Hematopoietic multipotent progenitor cell treated with erythropoietin and hydrocortisone succinate and interleukin-3 and kit ligand, for 4 days (in vitro differentiated cells): ENCODE measurements at regions not wholly inside any gene's neighbourhood (a gene's known extent, or its start where the extent isn't known, plus 50 kb on each side); places are given as distances from the start of the nearest gene placed in this dataset.
A peak's percentile ranks its signal among the peaks of the same experiment; 100 is the strongest.
"Not testable (repeated sequence)": the region's sequence is repeated elsewhere in the genome, so short reads cannot be mapped to it uniquely, and the experiment has no call there.

Experiments
- DNase-seq: peaks from one replicate; pipeline ENCODE4 v3.0.0-alpha.2; 2015

DNA sequence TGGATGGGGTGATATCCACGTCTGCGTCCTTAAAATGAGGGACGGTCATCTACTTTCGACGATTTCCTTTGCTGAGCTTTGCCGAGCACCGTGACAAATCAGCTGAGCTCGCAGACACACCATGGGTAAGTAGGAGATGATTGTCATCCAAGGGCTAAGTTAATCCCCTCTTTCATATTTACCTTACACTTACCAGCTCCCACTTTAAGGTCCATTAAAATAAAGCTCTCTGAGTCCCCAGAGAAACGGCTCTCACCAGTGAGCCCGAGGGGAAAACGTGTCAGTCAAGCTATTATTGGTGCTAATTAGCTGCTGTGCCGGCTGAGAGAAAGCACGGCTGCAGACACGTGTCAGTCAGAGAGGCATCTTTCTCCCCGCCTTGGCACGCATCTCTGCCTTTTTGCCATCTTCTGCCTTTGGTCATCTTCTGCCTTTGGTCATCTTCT, 72.2 kb downstream of the CRLF2 start:
- no peak for DNase-seq

DNA sequence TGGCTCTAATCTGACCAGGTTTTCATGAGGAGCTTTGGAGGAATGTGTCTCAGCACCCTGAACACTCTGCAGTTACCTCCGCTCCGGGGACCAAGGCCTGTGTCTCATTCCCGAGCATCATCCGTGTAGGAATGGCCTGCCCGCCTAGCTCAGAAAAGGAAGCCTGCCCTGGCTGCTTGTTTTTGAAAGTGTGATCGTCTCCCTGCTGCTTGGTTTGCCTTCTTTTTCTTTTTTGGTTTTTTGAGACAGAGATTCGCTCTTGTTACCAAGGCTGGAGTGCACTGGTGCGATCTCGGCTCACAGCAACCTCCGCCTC, 73.3 kb downstream of the CRLF2 start:
- no peak for DNase-seq

- DNase-seq, result no peak
Measured at GRCh38 chrX:1138476-1139184, 73.8 kb downstream of the CRLF2 start.

DNA sequence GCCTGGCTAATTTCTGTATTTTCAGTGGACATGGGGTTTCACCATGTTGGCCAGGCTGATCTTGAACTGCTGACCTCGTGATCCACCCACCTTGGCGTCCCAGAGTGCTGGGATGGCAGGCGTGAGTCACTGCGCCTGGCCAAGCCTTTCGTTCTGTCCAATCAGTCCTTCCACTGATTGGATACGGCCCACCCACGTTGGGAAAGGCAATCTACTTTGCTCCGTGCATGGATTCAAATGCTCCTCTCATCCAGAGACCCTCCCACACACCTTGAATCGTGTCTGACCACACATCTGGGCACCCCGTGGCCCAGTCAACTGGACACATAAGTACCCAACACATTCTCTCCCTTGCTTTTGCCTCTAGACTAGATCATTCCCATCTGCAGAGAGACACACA, 74.9 kb downstream of the CRLF2 start:
- DNase-seq, result no peak

- DNase-seq, result not testable (repeated sequence)
Measured at GRCh38 chrX:1136582-1136981, 75.9 kb downstream of the CRLF2 start.

- no peak for DNase-seq
Measured at GRCh38 chrX:1134976-1135375, 77.5 kb downstream of the CRLF2 start.

GRCh38 chrX:1134156-1134555, 78.3 kb downstream of the CRLF2 start:
- DNase-seq, result no peak

- DNase-seq, result no peak
Measured at GRCh38 chrX:1126738-1127137, 85.7 kb downstream of the CRLF2 start.

DNA sequence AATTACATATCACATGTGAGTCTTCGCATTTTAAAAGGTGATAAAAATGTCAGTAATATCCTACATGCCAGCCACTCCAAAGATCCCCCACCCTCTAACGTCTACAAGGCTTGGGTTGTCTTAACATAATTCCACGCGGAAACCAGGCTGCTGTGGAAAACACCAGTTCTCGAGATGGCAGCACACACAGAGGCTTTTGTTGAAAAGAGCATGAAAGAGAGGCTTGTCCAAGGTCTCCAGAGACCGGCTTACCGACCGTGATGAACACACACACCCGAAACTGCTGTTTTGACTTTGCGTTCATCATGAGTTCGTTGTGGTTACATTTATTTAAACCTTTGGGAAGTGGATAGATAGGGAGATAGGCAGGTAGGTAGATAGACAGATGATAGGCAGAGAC, 87.9 kb downstream of the CRLF2 start:
- DNase-seq, result no peak

DNA sequence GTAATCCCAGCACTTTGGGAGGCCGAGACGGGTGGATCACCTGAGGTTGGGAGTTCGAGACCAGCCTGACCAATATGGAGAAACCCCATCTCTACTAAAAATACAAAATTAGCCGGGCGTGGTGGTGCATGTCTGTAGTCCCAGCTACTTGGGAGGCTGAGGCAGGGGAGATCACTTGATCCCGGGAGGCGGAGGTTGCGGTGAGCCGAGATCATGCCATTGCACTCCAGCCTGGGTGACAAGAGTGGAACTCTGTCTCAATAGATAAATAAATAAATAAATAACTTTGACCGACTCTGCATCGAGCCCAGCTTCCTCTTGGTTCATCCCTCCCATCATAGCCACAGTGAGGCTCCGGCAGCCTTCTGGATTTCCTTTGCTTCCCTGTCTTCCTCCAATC, 89.6 kb downstream of the CRLF2 start:
- not testable (repeated sequence) for DNase-seq

GRCh38 chrX:1119275-1119674, 93.2 kb downstream of the CRLF2 start:
- DNase-seq, result no peak

DNA sequence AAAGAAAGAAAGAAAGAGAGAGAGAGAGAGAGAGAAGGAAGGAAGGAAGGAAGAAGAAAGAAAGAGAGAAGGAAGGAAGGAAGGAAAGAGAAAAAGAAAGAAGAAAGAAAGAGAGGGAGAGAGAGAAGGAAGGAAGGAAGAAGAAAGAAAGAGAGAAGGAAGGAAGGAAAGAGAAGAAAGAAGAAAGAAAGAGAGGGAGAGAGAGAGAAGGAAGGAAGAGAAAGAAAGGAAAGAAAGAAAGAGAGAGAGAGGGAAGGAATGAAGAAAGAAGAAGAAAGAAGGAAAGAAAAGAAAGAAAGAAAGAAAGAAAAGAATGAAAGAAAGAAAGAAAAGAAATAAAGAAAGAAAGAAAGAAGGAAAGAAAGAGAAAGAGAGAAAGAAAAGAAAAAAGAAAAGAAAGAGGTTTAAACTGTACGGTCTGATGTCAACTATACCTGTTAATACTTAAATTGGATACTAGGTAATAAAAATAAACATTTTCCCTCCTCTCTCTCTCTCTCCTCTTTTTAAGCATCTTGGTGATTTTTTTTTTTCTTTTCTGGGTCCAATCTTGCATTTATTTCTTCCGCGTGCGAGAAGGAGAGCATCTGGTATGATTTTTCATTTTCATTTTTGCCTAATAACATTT, 93.8 kb downstream of the CRLF2 start:
- no peak for DNase-seq

- DNase-seq, result not testable (repeated sequence)
Measured at GRCh38 chrX:1115411-1115810, 97.0 kb downstream of the CRLF2 start.

DNA sequence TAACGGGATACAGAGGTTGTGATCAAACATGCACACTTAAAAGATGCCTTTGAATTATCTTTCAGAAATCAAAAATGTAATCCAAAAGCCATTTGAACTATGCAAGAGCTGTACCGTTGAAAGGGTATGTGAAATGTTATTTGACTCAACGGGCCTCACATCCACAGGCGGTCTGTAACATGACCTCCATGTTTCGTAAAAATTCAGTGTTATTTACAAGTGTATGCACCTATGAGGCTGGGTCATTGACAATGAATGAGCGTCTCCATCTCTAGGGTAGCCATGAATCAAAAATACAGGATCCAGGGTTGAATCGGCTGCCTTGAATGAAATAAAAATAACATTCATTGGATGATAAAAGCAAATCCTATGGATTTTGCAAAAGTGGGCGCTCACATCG, 100.1 kb downstream of the CRLF2 start:
- DNase-seq, result no peak

DNA sequence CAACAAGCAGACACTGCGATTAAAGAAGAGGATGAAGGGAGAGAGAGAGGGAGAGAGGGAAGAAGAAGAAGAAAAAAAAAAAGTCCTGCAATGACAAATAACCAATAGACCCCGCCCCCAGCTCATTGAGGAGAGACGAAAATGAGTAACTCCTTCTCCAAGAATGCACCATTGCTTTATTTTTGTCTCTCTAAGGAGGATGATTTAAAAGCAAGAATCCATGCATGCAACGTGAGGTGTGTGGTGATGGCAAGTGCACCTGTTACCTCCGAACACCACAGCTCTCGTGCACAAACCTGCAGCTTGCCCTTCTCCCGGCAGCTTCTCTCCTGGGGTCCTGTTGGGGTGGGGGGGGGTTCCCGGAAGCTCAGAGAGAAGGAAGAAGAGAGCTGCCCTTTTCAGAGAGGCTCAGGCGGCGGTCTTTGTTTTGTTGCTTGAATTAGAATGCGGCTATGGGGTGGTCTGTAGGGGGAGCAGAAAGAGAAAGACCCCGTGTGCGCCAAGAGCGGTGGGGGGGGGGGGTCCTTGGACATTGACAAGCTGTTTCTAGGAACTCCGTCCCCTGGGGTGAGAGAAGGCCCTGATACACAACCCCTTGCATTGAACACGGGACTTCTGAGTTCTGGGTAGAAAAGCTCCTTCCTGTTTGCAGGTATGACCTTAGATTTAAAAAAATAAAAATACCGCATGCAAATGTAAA, 100.7 kb downstream of the CRLF2 start:
- DNase-seq, result no peak

DNA sequence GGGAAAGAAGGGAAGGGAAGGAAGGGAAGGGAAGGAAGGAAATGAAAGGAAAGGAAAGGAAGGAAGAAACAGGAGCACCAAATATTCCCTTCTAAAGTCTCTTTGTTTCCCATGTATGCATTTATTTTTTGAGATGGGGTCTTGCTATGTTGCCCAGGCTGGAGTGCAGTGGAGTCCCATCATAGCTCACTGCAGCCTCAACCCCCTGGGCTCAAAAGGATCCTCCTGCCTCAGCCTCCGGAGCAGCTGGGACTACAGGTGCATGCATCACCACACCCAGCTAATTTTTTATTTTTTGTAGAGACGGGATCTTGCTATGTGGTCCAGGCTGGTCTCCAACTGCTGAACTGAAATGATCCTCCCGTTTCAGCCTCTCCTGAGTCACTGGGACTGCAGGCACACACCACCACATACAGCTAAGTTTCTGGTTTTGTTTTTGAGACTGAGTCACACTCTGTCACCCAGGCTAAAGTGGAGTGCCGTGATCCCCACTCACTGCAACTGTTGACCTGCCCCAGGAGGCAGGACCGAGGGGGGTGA, 102.8 kb downstream of the CRLF2 start:
- DNase-seq, result no peak

DNA sequence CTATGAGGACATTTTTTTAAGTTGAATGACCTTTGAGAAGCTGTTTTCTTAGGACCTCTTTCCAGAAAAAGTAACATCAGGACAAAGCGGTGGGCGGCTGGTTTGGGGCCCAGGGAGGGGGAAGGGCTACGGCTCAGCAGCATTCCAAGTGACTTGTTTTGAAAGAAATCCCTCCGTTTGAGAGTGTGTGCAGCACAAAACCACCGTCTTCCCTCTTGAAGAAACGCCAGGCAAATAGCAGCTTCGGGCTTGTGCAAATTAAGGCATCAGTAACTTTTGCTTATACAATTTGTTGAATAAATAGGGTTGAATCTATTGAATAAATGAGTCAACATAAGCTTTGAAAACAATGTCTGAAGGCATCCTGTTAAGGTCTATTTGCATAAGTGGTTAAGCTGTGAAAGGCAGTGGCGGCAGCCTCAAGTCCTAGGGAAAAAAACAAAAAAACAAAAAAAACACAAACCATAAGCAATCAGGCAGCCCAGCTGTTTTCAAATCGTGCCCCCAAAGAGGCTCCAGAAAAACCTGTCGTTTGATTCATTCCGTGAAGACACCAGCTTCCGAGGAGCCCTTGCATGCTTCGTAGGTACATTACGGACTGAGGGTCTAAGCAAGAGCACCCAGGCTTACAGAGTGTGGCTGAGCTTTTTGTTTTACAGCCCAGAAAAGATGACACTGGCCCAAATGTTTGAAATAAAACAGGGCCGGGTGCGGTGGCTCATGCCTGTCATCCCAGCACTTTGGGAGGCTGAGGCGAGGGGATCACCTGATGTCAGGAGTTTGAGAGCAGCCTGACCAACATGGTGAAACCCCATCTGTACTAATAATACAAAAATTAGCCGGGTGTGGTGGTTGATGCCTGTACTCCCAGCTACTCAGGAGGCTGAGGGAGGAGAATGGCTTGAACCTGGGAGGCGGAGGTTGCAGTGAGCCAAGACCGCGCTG, 103.7 kb downstream of the CRLF2 start:
- no peak for DNase-seq

DNA sequence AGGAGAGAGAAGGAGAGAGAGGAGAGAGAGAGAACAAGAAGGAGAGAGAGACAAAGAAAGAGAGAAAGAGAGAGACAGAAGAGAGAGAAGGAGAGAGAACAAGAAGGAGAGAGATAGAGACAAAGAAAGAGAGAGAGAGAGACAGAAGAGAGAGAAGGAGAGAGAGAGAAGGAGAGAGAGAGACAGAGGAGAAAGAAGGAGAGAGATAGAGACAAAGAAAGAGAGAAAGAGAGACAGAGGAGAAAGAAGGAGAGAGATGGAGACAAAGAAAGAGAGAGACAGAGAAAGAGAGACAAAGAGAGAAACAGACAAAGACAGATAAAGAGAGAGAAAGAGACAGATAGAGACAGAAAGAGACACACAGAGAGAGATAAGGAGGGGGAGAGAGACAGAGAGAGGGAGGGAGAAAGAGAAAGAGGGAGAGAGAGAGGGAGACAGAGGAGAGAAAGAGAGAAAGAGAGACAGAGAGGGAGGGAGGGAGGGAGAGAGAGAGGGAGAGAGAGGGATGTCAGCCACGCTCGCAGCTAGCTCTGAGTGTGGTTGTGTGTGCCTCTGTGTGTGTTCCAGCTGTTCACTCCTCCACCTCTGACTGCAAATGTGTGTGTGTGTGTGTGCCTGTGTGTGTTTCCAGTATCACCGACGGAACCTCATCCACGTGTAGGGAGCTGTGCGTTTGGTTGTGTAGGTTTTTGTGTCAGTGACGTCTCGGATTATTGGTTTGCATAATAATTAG, 105.8 kb downstream of the CRLF2 start:
- DNase-seq, result peak; percentile 5

GRCh38 chrX:1105671-1106419, 106.6 kb downstream of the CRLF2 start:
- no peak for DNase-seq

GRCh38 chrX:1105031-1105430, 107.4 kb downstream of the CRLF2 start:
- DNase-seq, result not testable (repeated sequence)

DNA sequence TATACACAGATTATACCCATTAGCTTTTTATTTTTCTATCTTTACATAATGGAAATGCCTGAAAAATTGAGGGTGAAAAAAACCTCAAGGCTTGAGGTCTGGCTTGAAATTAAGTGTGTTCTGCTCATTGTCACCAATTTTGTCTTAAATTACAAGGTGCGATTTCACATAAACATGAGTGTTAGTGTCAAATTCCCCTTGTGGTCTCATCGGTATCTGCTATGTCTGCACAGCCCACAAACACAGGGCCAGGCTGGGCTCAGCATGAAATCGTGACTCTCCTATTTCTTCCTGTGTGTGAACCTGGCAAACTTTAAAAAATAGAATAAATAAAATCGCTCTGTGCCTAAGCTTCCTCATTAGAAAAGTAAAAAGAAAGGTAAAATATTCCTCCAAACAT, 109.1 kb downstream of the CRLF2 start:
- DNase-seq, result no peak
